CD4-positive, alpha-beta T cell (primary cell): ENCODE measurements at regions not wholly inside any gene's neighbourhood (a gene's known extent, or its start where the extent isn't known, plus 50 kb on each side); places are given as distances from the start of the nearest gene placed in this dataset.
A peak's percentile ranks its signal among the peaks of the same experiment; 100 is the strongest.

Experiments used
- ATAC-seq: fragments of 200-7000 bp; cut with Tn5 transposase; one replicate; pipeline ENCODE4 v1.10.0; 2022; ENCODE audit warnings: mild to moderate bottlenecking; ENCODE audit not compliant: poor library complexity
- CTCF ChIA-PET: fragments of 350-600 bp; sonication (Branson Sonifier 250); formaldehyde crosslinking; loops from one replicate; lab custom pipeline; 2021; ENCODE audit warnings: antibody characterized with exemption, inconsistent platforms; lab: Charles Lee
- POLR2A ChIA-PET: fragments of 350-600 bp; sonication (Branson Sonifier 250); formaldehyde crosslinking; loops from one replicate; lab custom pipeline; 2021; ENCODE audit warnings: antibody characterized with exemption, inconsistent platforms; lab: Charles Lee
- DNase-seq, 14 experiments: peaks; one replicate each; pipeline ENCODE4 v3.0.0-alpha.2; 2013 to 2020; ENCODE audit warnings: mixed read lengths in 2 of 14
- H3K27ac ChIP-seq, 2 donors: one replicate each; pipeline versions ENCODE4 v1.5.1 to v1.7.0; 2013; ENCODE audit warnings: low read length in 2 of 2, low read depth in 1 of 2, mild to moderate bottlenecking in 1 of 2
- H3K27me3 ChIP-seq, 2 experiments: 1 replicate in 1 of 2; 2 replicates in 1 of 2; pipeline versions ENCODE4 v1.6.1 to v1.7.0; 2013; ENCODE audit warnings: low read length in 2 of 2, control low read depth in 1 of 2, mild to moderate bottlenecking in 1 of 2, moderate library complexity in 1 of 2; ENCODE audit not compliant: insufficient read depth in 2 of 2, control insufficient read depth in 1 of 2
- H3K36me3 ChIP-seq: one replicate; pipeline ENCODE4 v1.6.1; 2013; ENCODE audit warnings: low read length, control low read depth; ENCODE audit not compliant: insufficient read depth
- H3K4me1 ChIP-seq: one replicate; pipeline ENCODE4 v1.6.1; 2013; ENCODE audit warnings: low read length, control low read depth; ENCODE audit not compliant: insufficient read depth
- H3K4me3 ChIP-seq: one replicate; pipeline ENCODE4 v1.5.1; 2013; ENCODE audit warnings: mild to moderate bottlenecking, low read length, moderate library complexity
- H3K9me3 ChIP-seq, 2 experiments: 1 replicate in 1 of 2; 2 replicates in 1 of 2; pipeline versions ENCODE4 v1.6.1 to v1.7.0; 2013; ENCODE audit warnings: low read length in 2 of 2, mild to moderate bottlenecking in 2 of 2, control low read depth in 1 of 2, moderate library complexity in 1 of 2; ENCODE audit not compliant: control insufficient read depth in 1 of 2, insufficient read depth in 1 of 2
- H3K27ac Mint-ChIP-seq: one replicate; pipeline ENCODE4 v1.8.0; 2020; ENCODE audit warnings: mixed read lengths
- H3K27me3 Mint-ChIP-seq: one replicate; pipeline ENCODE4 v1.8.0; 2021; ENCODE audit warnings: mixed read lengths
- H3K36me3 Mint-ChIP-seq: one replicate; pipeline ENCODE4 v1.8.0; 2021; ENCODE audit warnings: low read depth, mixed read lengths
- H3K4me1 Mint-ChIP-seq: one replicate; pipeline ENCODE4 v1.8.0; 2021; ENCODE audit warnings: low read depth, mixed read lengths
- H3K4me3 Mint-ChIP-seq: one replicate; pipeline ENCODE4 v1.8.0; 2020; ENCODE audit warnings: mild to moderate bottlenecking, mixed read lengths
- H3K9me3 Mint-ChIP-seq: one replicate; pipeline ENCODE4 v1.8.0; 2020; ENCODE audit warnings: mixed read lengths
- CTCF ChIP-seq: fragments of 200-600 bp; IDR thresholded peaks from one replicate; pipeline ENCODE4 v1.8.0; 2022; ENCODE audit warnings: antibody characterized with exemption, mild to moderate bottlenecking
- intact Hi-C, 2 experiments: fragments of 100-400 bp; cut with DNase I in 1 of 2; cut with micrococcal nuclease in 1 of 2; formaldehyde crosslinking; loops; one replicate each; pipeline versions ENCODE4 v1.15.1 to v1.9.0; 2023 to 2025; cut with DNase I, micrococcal nuclease

GRCh38 chr12:127280393-127281275, 986.3 kb upstream of the TMEM132C start:
- Mint-ChIP-seq H3K9me3 (no peaks in the 10 kb centered on the region), H3K27me3 (peaks cover 12% of the 10 kb centered on the region)
- peak; percentile 68 for ATAC-seq

GRCh38 chr12:127282786-127283565, 984.0 kb upstream of the TMEM132C start:
- Mint-ChIP-seq H3K4me3 (no peak overlapping the region), H3K36me3 (no peaks in the 10 kb centered on the region), H3K4me1 (no peaks in the 10 kb centered on the region), H3K27ac (no peak overlapping the region), H3K9me3 (no peaks in the 10 kb centered on the region), H3K27me3 (peaks cover 9% of the 10 kb centered on the region)
- Histone ChIP-seq H3K27me3 (no peaks in the 10 kb centered on the region), H3K9me3 (peaks cover 0 to under 1% of the 10 kb centered on the region in 2 experiments), H3K36me3 (no peaks in the 10 kb centered on the region), H3K27ac (no peak overlapping the region), H3K4me3 (no peak overlapping the region), H3K4me1 (no peaks in the 10 kb centered on the region)
- DNase-seq (no peak), ATAC-seq (no peak)
- CTCF ChIA-PET, result no interaction called here
- POLR2A ChIA-PET, result no interaction called here
- TF ChIP-seq CTCF, result no peak
- intact Hi-C loops, result no loop called here

More at GRCh38 chr12:127280393-127281275, 986.3 kb upstream of the TMEM132C start:
- Mint-ChIP-seq H3K36me3 (no peaks in the 10 kb centered on the region), H3K4me3 (no peak overlapping the region), H3K4me1 (no peaks in the 10 kb centered on the region), H3K27ac (no peak overlapping the region)
- ChIA-PET CTCF (no interaction called here), POLR2A (no interaction called here)
- peak; percentile 17 to 69 (median 48) for DNase-seq
- Histone ChIP-seq H3K27ac (no peak overlapping the region), H3K36me3 (no peaks in the 10 kb centered on the region), H3K27me3 (no peaks in the 10 kb centered on the region), H3K4me3 (no peak overlapping the region), H3K9me3 (peaks cover 0 to 3% of the 10 kb centered on the region in 2 experiments), H3K4me1 (no peaks in the 10 kb centered on the region)
- intact Hi-C loops, result no loop called here
- peak; percentile 79 for TF ChIP-seq CTCF

GRCh38 chr12:127284021-127284420, 982.9 kb upstream of the TMEM132C start:
- ChIA-PET CTCF (no interaction called here), POLR2A (no interaction called here)

More at GRCh38 chr12:127284021-127284420, 982.9 kb upstream of the TMEM132C start:
- no peak overlapping the region for H3K27ac Mint-ChIP-seq
- H3K36me3 ChIP-seq, result no peaks in the 10 kb centered on the region
- no peaks in the 10 kb centered on the region for H3K4me1 Mint-ChIP-seq
- H3K27me3 ChIP-seq, result no peaks in the 10 kb centered on the region
- H3K36me3 Mint-ChIP-seq, result no peaks in the 10 kb centered on the region
- H3K9me3 ChIP-seq, result no peaks in the 10 kb centered on the region
- no peak for ATAC-seq
- intact Hi-C loops, result no loop called here
- TF ChIP-seq CTCF, result no peak
- H3K4me3 ChIP-seq, result no peak overlapping the region
- H3K9me3 Mint-ChIP-seq, result no peaks in the 10 kb centered on the region
- no peak overlapping the region for H3K4me3 Mint-ChIP-seq
- no peak for DNase-seq
- no peak overlapping the region for H3K27ac ChIP-seq
- H3K4me1 ChIP-seq, result no peaks in the 10 kb centered on the region
- no peaks in the 10 kb centered on the region for H3K27me3 Mint-ChIP-seq
